ENCODE measurements at regions not wholly inside any gene's neighbourhood (a gene's known extent, or its start where the extent isn't known, plus 50 kb on each side); places are given as distances from the start of the nearest gene placed in this dataset.

DNA sequence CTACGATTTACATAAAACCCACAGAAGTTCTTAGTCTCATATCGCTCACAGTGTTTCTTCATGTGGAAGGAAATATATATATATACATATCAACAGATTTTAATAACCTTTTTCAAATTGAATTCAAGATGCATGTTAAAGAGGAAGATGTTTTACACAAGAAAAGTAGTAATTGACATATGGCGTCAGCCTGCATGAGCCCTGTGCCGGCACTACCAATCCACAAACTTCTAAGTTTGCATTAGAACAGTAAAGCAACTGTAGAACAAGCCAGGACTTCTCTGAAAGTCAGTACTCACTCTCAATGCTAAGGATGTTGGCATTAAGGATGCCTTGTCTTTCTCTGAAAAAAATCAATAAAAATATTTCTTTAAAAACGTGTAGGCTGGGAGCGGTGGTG, 441.3 kb upstream of the SMIM31 start:
- no peak overlapping the region for H2BK120ac ChIP-seq (ENCODE audit: low read depth, low read length, poor library complexity, severe bottlenecking)
- Mint-ChIP-seq H3K27ac (peak overlapping the region; percentile 32 to 83 (median 76); a peak in 3 of 7 replicates), H3K4me1 (peaks cover 15 to 34% of the 10 kb centered on the region in 2 experiments), H3K27me3 (ENCODE audit: low read depth) (no peaks in the 10 kb centered on the region), H3K36me3 (ENCODE audit: insufficient read depth in 1 of 3, low read depth in 3 of 3) (no peaks in the 10 kb centered on the region), H3K9me3 (no peaks in the 10 kb centered on the region), H3K4me3 (peak overlapping the region in 1 of 2 experiments; percentile 53; a peak in 2 of 5 replicates)
- no CpG with 5 or more reads among the region's 6 CpGs for WGBS (ENCODE audit: extremely low coverage, insufficient read length, low lambda C conversion rate)
- H3K79me1 ChIP-seq (ENCODE audit: insufficient read depth, low read depth, low read length, poor library complexity, severe bottlenecking) = no peaks in the 10 kb centered on the region
- H2AK5ac ChIP-seq (ENCODE audit: insufficient read length, low read length) = no peak overlapping the region
- no peak overlapping the region for H3T11ph ChIP-seq (ENCODE audit: low read length)
- no peaks in the 10 kb centered on the region for H3K27me3 ChIP-seq (ENCODE audit: insufficient read depth, low read length)
- no peak overlapping the region for H3K18ac ChIP-seq (ENCODE audit: insufficient read length, low read depth, low read length)
- peak; percentile 38 for DNase-seq
- H4K8ac ChIP-seq (replicated peaks; ENCODE audit: insufficient read length, low read depth, low read length) = no peak overlapping the region
- no peaks in the 10 kb centered on the region for H4K20me1 ChIP-seq (ENCODE audit: control insufficient read depth, insufficient read depth, insufficient read length)
- no peaks in the 10 kb centered on the region for H3K9me3 ChIP-seq (ENCODE audit: control insufficient read depth, low read depth, low read length)
- H3K14ac ChIP-seq (ENCODE audit: insufficient read depth, low read length) = no peak overlapping the region
- no peak overlapping the region for H3K9ac ChIP-seq (ENCODE audit: extremely low read depth, insufficient read length, low read length)
- peak overlapping the region; percentile 68 for H3K27ac ChIP-seq (ENCODE audit: insufficient read length, low read depth, low read length)
- H4K91ac ChIP-seq (ENCODE audit: insufficient read length, low read depth, low read length) = no peak overlapping the region
- H3K4ac ChIP-seq (ENCODE audit: low read depth, low read length) = no peak overlapping the region
- no peak overlapping the region for H3K4me2 ChIP-seq (ENCODE audit: insufficient read depth, insufficient read length, low read length)
- H3K23ac ChIP-seq (ENCODE audit: insufficient read length, low read depth, low read length) = no peak overlapping the region
- no peaks in the 10 kb centered on the region for H3K23me2 ChIP-seq (ENCODE audit: insufficient read length, low read depth, low read length, poor library complexity, severe bottlenecking)
- no peak overlapping the region for H2BK20ac ChIP-seq (ENCODE audit: low read depth, low read length, poor library complexity, severe bottlenecking)
- no peak overlapping the region for H4K5ac ChIP-seq (ENCODE audit: insufficient read length, low read depth, low read length)
- H3K56ac ChIP-seq (ENCODE audit: insufficient read length, low read depth, low read length) = no peak overlapping the region
- TF ChIP-seq, protein P1, sequence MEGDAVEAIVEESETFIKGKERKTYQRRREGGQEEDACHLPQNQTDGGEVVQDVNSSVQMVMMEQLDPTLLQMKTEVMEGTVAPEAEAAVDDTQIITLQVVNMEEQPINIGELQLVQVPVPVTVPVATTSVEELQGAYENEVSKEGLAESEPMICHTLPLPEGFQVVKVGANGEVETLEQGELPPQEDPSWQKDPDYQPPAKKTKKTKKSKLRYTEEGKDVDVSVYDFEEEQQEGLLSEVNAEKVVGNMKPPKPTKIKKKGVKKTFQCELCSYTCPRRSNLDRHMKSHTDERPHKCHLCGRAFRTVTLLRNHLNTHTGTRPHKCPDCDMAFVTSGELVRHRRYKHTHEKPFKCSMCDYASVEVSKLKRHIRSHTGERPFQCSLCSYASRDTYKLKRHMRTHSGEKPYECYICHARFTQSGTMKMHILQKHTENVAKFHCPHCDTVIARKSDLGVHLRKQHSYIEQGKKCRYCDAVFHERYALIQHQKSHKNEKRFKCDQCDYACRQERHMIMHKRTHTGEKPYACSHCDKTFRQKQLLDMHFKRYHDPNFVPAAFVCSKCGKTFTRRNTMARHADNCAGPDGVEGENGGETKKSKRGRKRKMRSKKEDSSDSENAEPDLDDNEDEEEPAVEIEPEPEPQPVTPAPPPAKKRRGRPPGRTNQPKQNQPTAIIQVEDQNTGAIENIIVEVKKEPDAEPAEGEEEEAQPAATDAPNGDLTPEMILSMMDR (conservative IDR thresholded peaks at IDR 0.05) = no peak
- peak overlapping the region; percentile 32 for H2AFZ ChIP-seq (ENCODE audit: low read length)
- H2BK5ac ChIP-seq (ENCODE audit: insufficient read length, low read length) = no peak overlapping the region
- peaks cover 4% of the 10 kb centered on the region; the same call in 1 of the 2 replicates for H3K4me1 ChIP-seq (ENCODE audit: insufficient read depth, low read length)
- no peak overlapping the region for H2BK12ac ChIP-seq (ENCODE audit: insufficient read length, low read depth, low read length)
- no peaks in the 10 kb centered on the region for H3K79me2 ChIP-seq (ENCODE audit: insufficient read depth, low read length)
- no peak overlapping the region for H2BK15ac ChIP-seq (ENCODE audit: low read depth, low read length)
